Left ventricle myocardium superior (tissue), 1 donor: ENCODE measurements at regions not wholly inside any gene's neighbourhood (a gene's known extent, or its start where the extent isn't known, plus 50 kb on each side); places are given as distances from the start of the nearest gene placed in this dataset.

ENCODE experiments used
- ATAC-seq: fragments of 200-7000 bp; cut with Tn5 transposase; one replicate; pipeline ENCODE4 v1.9.1; 2020; ENCODE audit warnings: mild to moderate bottlenecking, moderate library complexity
- DNase-seq: peaks from one replicate; pipeline ENCODE4 v3.0.0-alpha.2; 2020
- intact Hi-C: fragments of 100-400 bp; cut with micrococcal nuclease; formaldehyde crosslinking; loops from one replicate; pipeline ENCODE4 v1.11.0; 2022
- donor health status: DM: no; HTN: yes; CAD: no; lungs with severe emphysema.

- DNase-seq (no peak), ATAC-seq (no peak)
- intact Hi-C loops: loop anchor here (5.0 kb wide), 1 partner anchor 1268 kb away; no protein-coding TSS in a partner anchor
Measured at GRCh38 chr12:92650228-92650822, 52.5 kb upstream of the PLEKHG7 start.

GRCh38 chr12:92649511-92650227 is 53.1 kb upstream of the PLEKHG7 start:
- ATAC-seq (peak; percentile 92), DNase-seq (no peak)
- intact Hi-C loops: loop anchor here (5.0 kb wide), 2 partner anchors 1267 to 1287 kb away; no protein-coding TSS in a partner anchor

GRCh38 chr12:92648242-92649031 is 54.4 kb upstream of the PLEKHG7 start:
- intact Hi-C loops: loop anchor here (5.0 kb wide), 1 partner anchor 1286 kb away; no protein-coding TSS in a partner anchor
- no peak for DNase-seq
- no peak for ATAC-seq

GRCh38 chr12:92641291-92641690 is 61.5 kb upstream of the PLEKHG7 start:
- intact Hi-C loops: no loop called here
- no peak for ATAC-seq
- no peak for DNase-seq

- DNase-seq: no peak
- intact Hi-C loops: no loop called here
- ATAC-seq: no peak
Measured at GRCh38 chr12:92640691-92641090, 62.1 kb upstream of the PLEKHG7 start.

- ATAC-seq: no peak
- no peak for DNase-seq
- intact Hi-C loops: no loop called here
Measured at GRCh38 chr12:92639017-92639416, 63.8 kb upstream of the PLEKHG7 start.

GRCh38 chr12:92634730-92635129 is 68.1 kb upstream of the PLEKHG7 start:
- no peak for ATAC-seq
- no peak for DNase-seq
- intact Hi-C loops: no loop called here

GRCh38 chr12:92634202-92634601 is 68.6 kb upstream of the PLEKHG7 start:
- ATAC-seq (no peak), DNase-seq (no peak)
- intact Hi-C loops: no loop called here

GRCh38 chr12:92630968-92631367 is 71.8 kb upstream of the PLEKHG7 start:
- intact Hi-C loops: no loop called here
- no peak for ATAC-seq
- DNase-seq: no peak

- DNase-seq (no peak), ATAC-seq (no peak)
- intact Hi-C loops: no loop called here
Measured at GRCh38 chr12:92629349-92630065, 73.3 kb upstream of the PLEKHG7 start.

GRCh38 chr12:92628476-92628875 is 74.3 kb upstream of the PLEKHG7 start:
- ATAC-seq (no peak), DNase-seq (no peak)
- intact Hi-C loops: no loop called here

GRCh38 chr12:92627511-92627910 is 75.3 kb upstream of the PLEKHG7 start:
- DNase-seq (no peak), ATAC-seq (no peak)
- intact Hi-C loops: no loop called here

- intact Hi-C loops: no loop called here
Measured at GRCh38 chr12:92625639-92626310, 77.0 kb upstream of the PLEKHG7 start.

GRCh38 chr12:92624236-92624635 is 78.6 kb upstream of the PLEKHG7 start:
- intact Hi-C loops: no loop called here
- no peak for ATAC-seq

More at GRCh38 chr12:92625639-92626310, 77.0 kb upstream of the PLEKHG7 start:
- ATAC-seq (no peak), DNase-seq (no peak)

GRCh38 chr12:92623386-92623785 is 79.4 kb upstream of the PLEKHG7 start:
- DNase-seq (no peak), ATAC-seq (no peak)
- intact Hi-C loops: no loop called here

More at GRCh38 chr12:92624236-92624635, 78.6 kb upstream of the PLEKHG7 start:
- no peak for DNase-seq

- intact Hi-C loops: no loop called here
- DNase-seq: no peak
Measured at GRCh38 chr12:92621833-92622232, 81.0 kb upstream of the PLEKHG7 start.

GRCh38 chr12:92621312-92621711 is 81.5 kb upstream of the PLEKHG7 start:
- intact Hi-C loops: no loop called here
- ATAC-seq (no peak), DNase-seq (no peak)

More at GRCh38 chr12:92621833-92622232, 81.0 kb upstream of the PLEKHG7 start:
- ATAC-seq: no peak

GRCh38 chr12:92619730-92620684 is 82.8 kb upstream of the PLEKHG7 start:
- DNase-seq (no peak), ATAC-seq (no peak)
- intact Hi-C loops: no loop called here
